K562 (cell line): ENCODE measurements at regions not wholly inside any gene's neighbourhood (a gene's known extent, or its start where the extent isn't known, plus 50 kb on each side); places are given as distances from the start of the nearest gene placed in this dataset.

Experiments used
- ATAC-seq: fragments of 200-7000 bp; cut with Tn5 transposase; 3 replicates; pipeline ENCODE4 v1.9.1; 2020; ENCODE audit warnings: moderate library complexity
- BruUV-seq: library from RNA; stranded (reverse); fragments of 400-500 nt; replicated peaks from 2 replicates; lab custom pipeline; 2021; lab: Mats Ljungman, UMichigan
- CTCF ChIA-PET: fragments of 300-600 bp; formaldehyde crosslinking; extraction: SDS; loops from one replicate; lab custom pipeline; 2021; ENCODE audit warnings: low intra/inter-chr PET ratio; lab: Yijun Ruan, JAX
- POLR2A ChIA-PET: fragments of 300-600, 350-650 bp; sonication (Branson Sonifier 250); formaldehyde crosslinking; extraction: SDS; loops from one replicate; lab custom pipeline; 2021; ENCODE audit warnings: antibody characterized with exemption, inconsistent platforms; lab: Yijun Ruan, JAX
- DNase-seq, 4 experiments: peaks; one replicate each; pipeline versions ENCODE4 v3.0.0 to v3.0.0-alpha.2; 2011 to 2018; ENCODE audit warnings: low spot score in 3 of 4, mixed read lengths in 3 of 4; ENCODE audit errors: extremely low read depth in 1 of 4
- FAIRE-seq: peaks from 2 replicates; lab custom pipeline; 2011; peaks lifted over from hg19 to GRCh38; lab: Jason Lieb, UNC
- H2AFZ ChIP-seq: 2 replicates; pipeline ENCODE4 v1.6.0; 2011; ENCODE audit warnings: low read depth, low read length, control low read depth, inconsistent platforms
- H3K27ac ChIP-seq: fragments of 200-600 bp; 3 replicates; pipeline ENCODE4 v1.8.0; 2011; ENCODE audit warnings: low read depth, mild to moderate bottlenecking, control low read depth, inconsistent platforms, low read length, moderate library complexity, mixed read lengths; ENCODE audit errors: extremely low read depth
- H3K27me3 ChIP-seq, 2 experiments: fragments of 300-600 bp in 1 of 2; 2 replicates in 1 of 2; 3 replicates in 1 of 2; pipeline versions ENCODE4 v1.6.0 to v1.8.0; 2011; ENCODE audit warnings: inconsistent platforms in 2 of 2, low read length in 2 of 2, mild to moderate bottlenecking in 1 of 2, mixed read lengths in 1 of 2, moderate library complexity in 1 of 2; ENCODE audit not compliant: control insufficient read depth in 2 of 2, insufficient read depth in 2 of 2
- H3K36me3 ChIP-seq: fragments of 300-600 bp; 3 replicates; pipeline ENCODE4 v1.8.0; 2011; ENCODE audit warnings: mild to moderate bottlenecking, low read length, inconsistent platforms; ENCODE audit not compliant: control insufficient read depth, insufficient read depth
- H3K4me1 ChIP-seq, 2 experiments: fragments of 200-600 bp in 1 of 2; replicated peaks in 1 of 2; 2 replicates in 1 of 2; 3 replicates in 1 of 2; pipeline versions ENCODE4 v1.5.1 to v1.8.0; 2011; ENCODE audit warnings: inconsistent platforms in 2 of 2, low read length in 2 of 2, mild to moderate bottlenecking in 1 of 2, mixed read lengths in 1 of 2, moderate library complexity in 1 of 2; ENCODE audit not compliant: control insufficient read depth in 2 of 2, insufficient read depth in 2 of 2
- H3K4me2 ChIP-seq: 2 replicates; pipeline ENCODE4 v1.6.1; 2011; ENCODE audit warnings: low read length, control low read depth, inconsistent platforms, mixed read lengths; ENCODE audit not compliant: insufficient read depth
- H3K4me3 ChIP-seq: fragments of 200-600 bp; sonication (generic), shearing (Covaris generic); 2 replicates; pipeline ENCODE4 v1.5.1; 2016; ENCODE audit warnings: control low read depth, inconsistent platforms
- H3K79me2 ChIP-seq: fragments of 200-600 bp; 3 replicates; pipeline ENCODE4 v1.8.0; 2011; ENCODE audit warnings: low read length, inconsistent platforms; ENCODE audit not compliant: control insufficient read depth, insufficient read depth
- H3K9ac ChIP-seq, 2 experiments: 2 replicates each; pipeline versions ENCODE4 v1.6.0 to v1.6.1; 2011; ENCODE audit warnings: low read depth in 2 of 2, low read length in 2 of 2, control low read depth in 1 of 2, inconsistent platforms in 1 of 2, mild to moderate bottlenecking in 1 of 2, mixed read lengths in 1 of 2; ENCODE audit not compliant: insufficient read depth in 1 of 2
- H3K9me1 ChIP-seq: one replicate; pipeline ENCODE4 v1.6.0; 2011; ENCODE audit warnings: inconsistent platforms, mild to moderate bottlenecking, low read length, moderate library complexity; ENCODE audit not compliant: control insufficient read depth, insufficient read depth
- H3K9me3 ChIP-seq: replicated peaks from 2 replicates; pipeline ENCODE4 v1.5.1; 2011; ENCODE audit warnings: low read depth, low read length, inconsistent platforms; ENCODE audit not compliant: control insufficient read depth, insufficient read depth
- H4K20me1 ChIP-seq: replicated peaks from 2 replicates; pipeline ENCODE4 v1.6.1; 2011; ENCODE audit warnings: low read length, inconsistent platforms, mixed read lengths; ENCODE audit not compliant: control insufficient read depth, insufficient read depth
- CBFB ChIP-seq: sonication (generic); formaldehyde crosslinking; IDR thresholded peaks from 2 replicates; pipeline ENCODE4 v1.4.0; 2020; ENCODE audit warnings: mild to moderate bottlenecking, missing genetic modification reagents
- DLX4 ChIP-seq: fragments of 250-450 bp; sonication (Bioruptor Pico); IDR thresholded peaks from 2 replicates; pipeline ENCODE4 v1.6.1; 2021; ENCODE audit warnings: mild to moderate bottlenecking
- ZBTB17 ChIP-seq: fragments of 450-650 bp; formaldehyde crosslinking; IDR thresholded peaks from 2 replicates; pipeline ENCODE4 v1.4.0; 2020; ENCODE audit warnings: mild to moderate bottlenecking
- ZNF140 ChIP-seq: fragments of 250-450 bp; sonication (Bioruptor Pico); IDR thresholded peaks from 2 replicates; pipeline ENCODE4 v1.8.0; 2021; ENCODE audit warnings: moderate library complexity, mild to moderate bottlenecking, inconsistent platforms
- ZNF277 ChIP-seq: fragments of 250-450 bp; sonication (Bioruptor Pico); IDR thresholded peaks from 2 replicates; pipeline ENCODE4 v1.8.0; 2022; ENCODE audit warnings: inconsistent platforms, mild to moderate bottlenecking, moderate library complexity, borderline replicate concordance
- ZNF592 ChIP-seq: fragments of 450-650 bp; IDR thresholded peaks from 2 replicates; pipeline ENCODE4 v1.6.1; 2017; ENCODE audit warnings: antibody characterized with exemption, mild to moderate bottlenecking
- WGBS: fragments of 100-300 bp; shearing (Covaris generic); methylation state at CpG from one replicate; pipeline ENCODE4 v1.1.6; 2016; ENCODE audit warnings: low coverage, mixed read lengths; ENCODE audit not compliant: insufficient coverage; ENCODE audit errors: missing lambda C conversion rate; 5-methylcytosine and 5-hydroxymethylcytosine counted together
- in situ Hi-C: fragments of 300-500 bp; cut with MboI; formaldehyde crosslinking; loops from 4 replicates; pipeline ENCODE4 v1.15.0; 2018; ENCODE audit warnings: inconsistent platforms, mixed read lengths
- intact Hi-C: fragments of 100-400 bp; cut with micrococcal nuclease; formaldehyde crosslinking; loops from 2 replicates; pipeline ENCODE4 v1.14.2; 2022

GRCh38 chr13:76804801-76805200 lies 81.4 kb downstream of the KCTD12 start (continued):
- no peak for TF ChIP-seq ZNF592

- Histone ChIP-seq H2AFZ (no peak overlapping the region), H3K36me3 (no peaks in the 10 kb centered on the region), H3K4me2 (no peak overlapping the region), H3K4me3 (no peak overlapping the region), H4K20me1 (no peaks in the 10 kb centered on the region), H3K27ac (no peak overlapping the region), H3K27me3 (no peaks in the 10 kb centered on the region), H3K9me1 (no peaks in the 10 kb centered on the region), H3K4me1 (no peaks in the 10 kb centered on the region), H3K79me2 (no peaks in the 10 kb centered on the region), H3K9ac (no peak overlapping the region), H3K9me3 (no peaks in the 10 kb centered on the region)
- in situ Hi-C loops = no loop called here
- ChIA-PET CTCF (no interaction called here), POLR2A (no interaction called here)
- TF ChIP-seq ZNF277 (CRISPR knock-in tag) (no peak), ZBTB17 (CRISPR knock-in tag) (no peak), CBFB (no peak), DLX4 (CRISPR knock-in tag) (no peak), ZNF140 (CRISPR knock-in tag) (no peak)
- no peak for DNase-seq
- WGBS = 0% methylated on average over 1 of the region's 1 CpG
- no peak for FAIRE-seq
- BruUV-seq = no TSS peak
- no peak for ATAC-seq
- intact Hi-C loops = no loop called here
Observed at GRCh38 chr13:76803831-76804230, 82.4 kb downstream of the KCTD12 start.
